ENCODE measurements at regions not wholly inside any gene's neighbourhood (a gene's known extent, or its start where the extent isn't known, plus 50 kb on each side); places are given as distances from the start of the nearest gene placed in this dataset.

DNA sequence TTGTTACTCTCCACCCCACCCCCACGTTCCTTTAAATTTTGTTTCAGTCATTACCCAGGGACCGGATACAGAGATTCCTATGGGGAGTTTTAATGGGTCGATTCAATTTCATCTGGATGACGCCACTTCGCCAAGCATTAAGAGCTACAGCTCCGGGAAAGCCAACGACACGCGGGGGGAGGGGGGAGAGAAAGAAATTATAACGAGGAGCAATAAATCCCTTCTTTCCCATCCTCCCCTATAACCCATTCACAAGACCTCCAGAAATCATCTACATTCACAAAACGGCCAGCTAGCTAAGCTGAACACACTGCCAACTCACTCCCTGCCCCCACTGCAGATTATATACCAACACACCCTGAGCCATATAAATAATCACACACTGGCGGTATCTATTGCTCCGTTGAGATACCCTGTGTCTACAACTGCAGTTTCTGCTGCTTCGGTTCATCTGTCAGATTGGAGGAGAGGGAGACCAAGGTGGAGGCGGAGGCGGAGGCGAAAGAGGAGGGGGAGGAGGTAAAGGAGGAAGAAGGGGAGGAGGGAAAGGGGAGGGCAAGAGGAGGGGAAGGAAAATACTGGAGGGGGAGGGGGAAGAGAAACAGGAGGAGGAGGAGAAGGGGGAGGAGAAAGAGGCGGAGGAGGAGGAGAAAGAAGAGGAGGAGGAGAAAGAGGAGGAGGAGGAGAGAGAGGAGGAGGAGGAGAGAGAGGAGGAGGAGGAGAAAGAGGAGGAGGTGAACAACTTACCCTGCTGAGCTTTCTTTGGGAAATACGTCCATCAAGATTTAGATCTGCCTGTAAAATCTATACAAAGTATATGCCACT lies 113.9 kb upstream of the VAMP7 start:
- Histone ChIP-seq H3K27ac (ENCODE audit: low read depth, low read length) (no peak overlapping the region), H3K9me2 (replicated peaks; ENCODE audit: control insufficient read depth, low read length) (no peaks in the 10 kb centered on the region), H4K20me1 (ENCODE audit: control insufficient read depth, insufficient read depth, low read depth, low read length) (no peaks in the 10 kb centered on the region), H3K9me3 (ENCODE audit: control insufficient read depth, insufficient read depth, low read length) (no peaks in the 10 kb centered on the region), H3K36me3 (ENCODE audit: control insufficient read depth, low read length) (no peaks in the 10 kb centered on the region), H3F3A (ENCODE audit: control insufficient read depth, insufficient read depth) (no peaks in the 10 kb centered on the region), H3K27me3 (ENCODE audit: control insufficient read depth, low read length) (no peaks in the 10 kb centered on the region; the same call in 1 of the 2 replicates), H3K79me2 (ENCODE audit: control insufficient read depth, low read length) (no peaks in the 10 kb centered on the region), H3K4me3 (ENCODE audit: low read length) (peak overlapping the region; percentile 30; the same call in 1 of the 2 replicates), H3K4me1 (ENCODE audit: control insufficient read depth, low read length) (no peaks in the 10 kb centered on the region), H3K4me2 (ENCODE audit: low read length) (peak overlapping the region; percentile 50)
- no peak for TF ChIP-seq CTCF (IDR thresholded peaks at IDR 0.05; ENCODE audit: low read depth, low read length, poor library complexity, severe bottlenecking)
- TF ChIP-seq EZH2phosphoT487 (IDR thresholded peaks at IDR 0.05; ENCODE audit: borderline replicate concordance, low read length), result no peak

- Histone ChIP-seq H3K4me3 (ENCODE audit: low read length) (no peak overlapping the region), H3K27me3 (ENCODE audit: control insufficient read depth, low read length) (no peaks in the 10 kb centered on the region; the same call in 1 of the 2 replicates), H3K9me2 (replicated peaks; ENCODE audit: control insufficient read depth, low read length) (no peaks in the 10 kb centered on the region), H3K27ac (ENCODE audit: low read depth, low read length) (no peak overlapping the region), H3F3A (ENCODE audit: control insufficient read depth, insufficient read depth) (no peaks in the 10 kb centered on the region), H3K4me1 (ENCODE audit: control insufficient read depth, low read length) (no peaks in the 10 kb centered on the region), H3K4me2 (ENCODE audit: low read length) (no peak overlapping the region), H4K20me1 (ENCODE audit: control insufficient read depth, insufficient read depth, low read depth, low read length) (no peaks in the 10 kb centered on the region), H3K36me3 (ENCODE audit: control insufficient read depth, low read length) (no peaks in the 10 kb centered on the region), H3K79me2 (ENCODE audit: control insufficient read depth, low read length) (no peaks in the 10 kb centered on the region), H3K9me3 (ENCODE audit: control insufficient read depth, insufficient read depth, low read length) (no peaks in the 10 kb centered on the region)
- no peak for TF ChIP-seq EZH2phosphoT487 (IDR thresholded peaks at IDR 0.05; ENCODE audit: borderline replicate concordance, low read length)
Measured at GRCh38 chrX:155766321-155766720, 114.8 kb upstream of the VAMP7 start.

DNA sequence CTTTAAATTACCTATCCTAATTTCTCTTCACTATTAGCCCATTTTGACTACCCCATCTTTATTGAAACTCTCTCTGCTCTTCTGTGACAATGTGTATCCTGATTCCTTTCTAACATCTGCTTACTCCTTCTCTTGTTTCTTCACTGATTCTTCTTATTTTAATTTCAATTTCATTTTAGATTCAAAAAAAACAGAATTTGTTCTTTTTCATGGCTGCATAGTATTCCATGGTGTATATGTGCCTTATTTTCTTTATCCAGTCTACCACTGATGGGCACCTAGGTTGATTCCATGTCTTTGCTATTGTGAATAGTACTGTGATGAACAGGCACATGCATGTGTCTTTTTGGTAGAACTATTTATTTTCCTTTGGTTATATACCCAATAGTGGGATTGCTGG lies 120.0 kb upstream of the VAMP7 start:
- H3K9me3 ChIP-seq (ENCODE audit: control insufficient read depth, insufficient read depth, low read length), result no peaks in the 10 kb centered on the region
- TF ChIP-seq CTCF (IDR thresholded peaks at IDR 0.05; ENCODE audit: low read depth, low read length, poor library complexity, severe bottlenecking), result no peak
- no peak for TF ChIP-seq EZH2phosphoT487 (IDR thresholded peaks at IDR 0.05; ENCODE audit: borderline replicate concordance, low read length)
- no peaks in the 10 kb centered on the region for H3F3A ChIP-seq (ENCODE audit: control insufficient read depth, insufficient read depth)
- H3K4me1 ChIP-seq (ENCODE audit: control insufficient read depth, low read length), result no peaks in the 10 kb centered on the region
- no peak overlapping the region for H3K4me3 ChIP-seq (ENCODE audit: low read length)
- H4K20me1 ChIP-seq (ENCODE audit: control insufficient read depth, insufficient read depth, low read depth, low read length), result no peaks in the 10 kb centered on the region
- no peak overlapping the region for H3K27ac ChIP-seq (ENCODE audit: low read depth, low read length)
- no peaks in the 10 kb centered on the region for H3K36me3 ChIP-seq (ENCODE audit: control insufficient read depth, low read length)
- H3K27me3 ChIP-seq (ENCODE audit: control insufficient read depth, low read length), result no peaks in the 10 kb centered on the region
- no peaks in the 10 kb centered on the region for H3K9me2 ChIP-seq (replicated peaks; ENCODE audit: control insufficient read depth, low read length)
- no peak overlapping the region for H3K4me2 ChIP-seq (ENCODE audit: low read length)
- no peaks in the 10 kb centered on the region for H3K79me2 ChIP-seq (ENCODE audit: control insufficient read depth, low read length)

DNA sequence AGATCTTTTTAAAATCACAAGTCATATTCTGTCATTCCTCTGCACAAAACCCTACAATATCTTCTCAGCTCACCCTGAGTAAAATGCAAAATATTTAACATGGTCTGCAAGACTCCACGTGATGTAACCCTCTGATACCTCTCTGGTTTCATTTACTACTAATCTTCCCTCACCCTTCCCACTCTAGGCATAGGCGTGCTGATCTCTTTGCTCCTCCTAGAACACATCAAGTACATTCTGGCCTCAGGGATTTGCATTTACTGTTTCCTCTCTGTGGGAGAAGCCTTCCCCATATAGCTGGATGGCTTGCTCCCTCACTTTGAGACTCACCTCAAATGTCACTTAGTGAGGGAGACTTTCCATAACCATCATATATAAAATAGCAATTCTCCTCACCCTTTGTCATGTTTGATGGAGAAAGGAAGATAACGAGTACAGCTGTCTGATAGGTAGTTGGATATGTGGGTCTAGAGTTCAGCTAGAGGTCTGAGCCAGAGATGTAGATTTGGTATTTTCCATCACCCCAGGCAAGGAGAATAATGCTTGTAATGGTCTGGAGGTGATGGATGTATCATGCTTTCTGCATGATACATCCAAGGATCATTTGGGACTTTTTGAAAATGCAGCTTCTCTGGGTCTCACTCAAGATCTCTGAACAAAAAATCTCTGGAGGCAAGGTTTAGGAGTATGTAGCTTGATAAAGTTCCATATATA lies 123.9 kb upstream of the VAMP7 start:
- Histone ChIP-seq H3K4me3 (ENCODE audit: low read length) (no peak overlapping the region), H3K9me3 (ENCODE audit: control insufficient read depth, insufficient read depth, low read length) (no peaks in the 10 kb centered on the region), H3K27me3 (ENCODE audit: control insufficient read depth, low read length) (no peaks in the 10 kb centered on the region), H3K27ac (ENCODE audit: low read depth, low read length) (no peak overlapping the region), H3K4me1 (ENCODE audit: control insufficient read depth, low read length) (no peaks in the 10 kb centered on the region), H3F3A (ENCODE audit: control insufficient read depth, insufficient read depth) (no peaks in the 10 kb centered on the region), H3K4me2 (ENCODE audit: low read length) (no peak overlapping the region), H3K36me3 (ENCODE audit: control insufficient read depth, low read length) (no peaks in the 10 kb centered on the region), H3K79me2 (ENCODE audit: control insufficient read depth, low read length) (no peaks in the 10 kb centered on the region), H3K9me2 (replicated peaks; ENCODE audit: control insufficient read depth, low read length) (no peaks in the 10 kb centered on the region), H4K20me1 (ENCODE audit: control insufficient read depth, insufficient read depth, low read depth, low read length) (no peaks in the 10 kb centered on the region)
- TF ChIP-seq CTCF (IDR thresholded peaks at IDR 0.05; ENCODE audit: low read depth, low read length, poor library complexity, severe bottlenecking) (no peak), EZH2phosphoT487 (IDR thresholded peaks at IDR 0.05; ENCODE audit: borderline replicate concordance, low read length) (no peak)

Measured in DOHH2 (cell line).